ENCODE measurements at regions not wholly inside any gene's neighbourhood (a gene's known extent, or its start where the extent isn't known, plus 50 kb on each side); places are given as distances from the start of the nearest gene placed in this dataset.
"Not testable (repeated sequence)": the region's sequence is repeated elsewhere in the genome, so short reads cannot be mapped to it uniquely, and the experiment has no call there.

DNA sequence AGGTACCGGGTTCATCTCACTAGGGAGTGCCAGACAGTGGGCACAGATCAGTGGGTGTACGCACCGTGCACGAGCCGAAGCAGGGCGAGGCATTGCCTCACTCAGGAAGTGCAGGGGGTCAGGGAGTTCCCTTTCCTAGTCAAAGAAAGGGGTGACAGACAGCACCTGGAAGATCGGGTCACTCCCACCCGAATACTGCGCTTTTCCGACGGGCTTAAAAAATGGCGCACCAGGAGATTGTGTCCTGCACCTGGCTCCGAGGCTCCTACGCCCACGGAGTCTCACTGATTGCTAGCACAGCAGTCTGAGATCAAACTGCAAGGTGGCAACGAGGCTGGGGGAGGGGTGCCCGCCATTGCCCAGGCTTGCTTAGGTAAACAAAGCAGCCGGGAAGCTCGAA lies 1188.5 kb downstream of the FAM133A start:
- not testable (repeated sequence) for DNase-seq

DNA sequence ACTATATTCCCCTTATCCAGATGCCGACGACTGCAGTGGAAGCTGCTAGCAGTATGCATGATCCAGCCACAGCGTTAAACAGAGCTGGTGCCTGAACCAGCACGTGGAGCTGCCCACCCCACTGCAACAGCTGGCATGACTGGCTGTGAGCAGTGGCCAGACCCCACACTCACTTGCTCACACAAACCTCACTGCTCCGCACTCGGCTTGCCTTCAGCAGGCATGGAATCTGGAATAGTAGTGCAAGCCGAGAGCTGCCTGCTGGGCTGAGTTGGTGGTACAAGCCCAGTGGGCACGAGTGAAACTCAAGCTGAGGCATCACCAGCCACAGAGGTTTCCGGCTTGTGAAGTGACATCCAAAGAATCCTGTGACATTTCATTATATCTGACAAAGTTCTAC lies 1197.6 kb downstream of the FAM133A start:
- DNase-seq, result no peak

DNA sequence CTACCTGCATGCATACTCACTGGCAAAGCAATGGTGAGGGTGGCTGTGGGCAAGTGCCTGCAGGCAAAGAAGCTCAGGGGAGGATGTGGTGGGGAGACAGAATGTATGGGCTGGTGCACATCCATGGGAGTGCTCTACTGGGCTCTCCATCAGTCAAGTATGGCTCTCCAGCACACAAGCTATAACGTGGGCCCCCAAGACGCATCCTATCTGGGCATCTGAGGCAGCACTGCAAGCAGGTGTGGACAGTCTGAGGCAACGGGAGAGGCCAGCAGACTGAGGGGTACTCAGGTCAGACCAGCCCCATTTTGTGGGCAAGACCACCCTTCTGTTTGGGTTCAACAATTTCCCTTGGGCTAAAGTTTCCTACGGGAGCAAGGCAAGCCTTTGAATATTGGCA lies 1227.8 kb downstream of the FAM133A start:
- DNase-seq, result no peak

DNA sequence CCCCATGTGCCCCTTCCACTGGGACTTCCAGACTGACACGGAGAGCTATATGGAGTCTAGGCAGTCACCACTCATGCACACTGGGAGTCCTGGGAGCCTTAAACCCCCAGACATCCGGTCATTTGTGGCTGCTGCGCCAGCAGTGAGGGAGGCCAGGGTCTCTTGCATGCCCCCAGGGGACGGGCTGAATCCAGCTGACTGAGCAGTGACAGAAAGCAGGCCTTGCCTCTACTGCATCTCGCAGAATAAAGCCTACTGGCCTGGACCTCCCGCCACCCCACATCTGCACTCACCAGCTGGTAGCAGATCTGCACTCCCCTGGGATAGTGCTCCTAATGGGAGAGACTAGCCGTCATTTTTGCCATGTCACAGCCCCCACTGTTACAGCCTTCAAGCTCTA lies 1234.2 kb downstream of the FAM133A start:
- DNase-seq, result no peak

DNA sequence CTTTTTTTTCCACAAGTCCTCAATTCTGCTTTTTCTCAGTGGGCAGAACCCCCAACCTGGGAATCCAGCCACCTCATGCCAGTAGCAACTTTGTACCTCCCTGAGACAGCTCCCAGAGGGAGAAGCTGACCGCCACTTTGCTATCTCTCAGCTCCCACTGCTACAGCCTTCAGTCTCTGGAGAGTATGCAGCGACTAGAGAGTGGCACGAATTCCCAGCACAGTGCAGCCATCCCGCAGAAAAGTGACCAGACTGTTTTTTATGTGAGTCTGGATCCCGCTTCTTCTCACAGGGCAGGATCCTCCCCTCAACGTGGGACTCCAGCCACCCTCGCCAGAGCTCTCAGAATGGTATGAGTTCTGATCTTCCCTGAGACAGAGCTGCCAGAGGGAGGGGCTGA lies 1234.6 kb downstream of the FAM133A start:
- no peak for DNase-seq

DNA sequence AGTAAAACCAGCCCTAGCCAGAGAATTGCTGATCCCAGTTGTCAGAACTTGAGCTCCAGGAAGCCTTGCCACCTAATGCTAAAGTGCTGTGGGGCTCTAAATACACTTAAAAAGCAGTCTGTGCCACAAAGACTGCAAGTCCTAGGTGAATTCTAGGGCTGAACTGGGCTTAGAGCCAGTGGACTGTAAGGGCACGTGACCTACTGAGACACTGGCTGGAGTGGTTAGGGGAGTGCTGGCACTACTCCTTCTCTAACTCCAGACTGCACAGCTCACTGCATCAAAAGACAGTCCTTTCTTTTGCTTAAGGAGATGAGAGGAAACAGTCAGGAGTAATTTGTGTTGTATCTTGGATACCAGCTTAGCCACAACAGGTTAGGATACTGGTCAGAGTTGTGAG lies 1240.2 kb downstream of the FAM133A start:
- DNase-seq, result no peak

DNA sequence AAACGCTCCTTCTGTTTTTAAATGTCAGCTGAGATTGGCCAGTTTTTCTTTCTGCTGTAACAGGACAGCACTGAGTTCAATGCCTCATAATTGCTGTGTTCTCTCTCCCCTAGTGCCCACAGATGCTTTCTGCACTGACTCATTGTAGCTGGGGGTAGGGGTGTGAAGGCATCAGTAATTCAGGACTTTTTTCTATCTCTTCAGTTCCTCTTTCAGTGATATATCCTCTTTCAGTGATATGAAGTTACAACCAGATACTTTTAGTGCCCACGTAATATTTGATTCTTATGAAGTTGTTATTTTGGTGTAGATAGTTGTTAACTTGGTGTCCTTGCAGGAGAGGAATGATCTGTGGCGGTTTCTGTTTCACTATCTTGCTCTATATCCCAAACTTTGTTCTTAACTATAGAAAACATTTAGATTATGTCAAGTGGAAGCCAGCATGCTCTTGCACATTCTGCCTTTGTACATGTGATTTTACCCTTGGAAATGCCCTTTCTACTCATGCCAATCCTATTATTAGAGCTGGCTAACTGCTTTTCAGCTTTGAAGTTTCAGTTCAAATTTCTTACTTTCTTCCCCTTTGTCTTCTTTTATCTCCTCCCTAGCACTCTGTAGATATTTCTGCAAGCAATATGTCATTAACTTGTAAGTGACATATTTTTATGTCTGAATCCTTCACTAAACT lies 1258.4 kb downstream of the FAM133A start:
- DNase-seq, result no peak

DNA sequence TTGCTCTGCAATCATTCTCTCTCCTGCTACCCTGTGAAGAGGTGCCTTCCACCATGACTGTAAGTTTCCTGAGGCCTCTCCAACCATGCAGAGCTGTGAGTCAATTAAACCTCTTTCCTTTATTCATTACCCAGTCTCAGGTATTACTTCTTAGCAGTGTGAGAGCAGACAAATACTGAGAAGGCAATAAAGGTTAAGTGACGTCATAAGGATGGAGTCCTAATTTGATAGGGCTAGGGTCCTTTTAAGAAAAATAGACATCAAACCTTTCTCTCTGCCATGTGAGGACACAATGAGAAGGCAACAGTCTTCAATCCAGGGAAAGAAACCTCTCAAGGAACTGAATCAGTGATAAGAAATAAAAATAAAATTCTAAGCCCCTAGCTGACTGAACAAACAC lies 1262.7 kb downstream of the FAM133A start:
- DNase-seq, result no peak

DNA sequence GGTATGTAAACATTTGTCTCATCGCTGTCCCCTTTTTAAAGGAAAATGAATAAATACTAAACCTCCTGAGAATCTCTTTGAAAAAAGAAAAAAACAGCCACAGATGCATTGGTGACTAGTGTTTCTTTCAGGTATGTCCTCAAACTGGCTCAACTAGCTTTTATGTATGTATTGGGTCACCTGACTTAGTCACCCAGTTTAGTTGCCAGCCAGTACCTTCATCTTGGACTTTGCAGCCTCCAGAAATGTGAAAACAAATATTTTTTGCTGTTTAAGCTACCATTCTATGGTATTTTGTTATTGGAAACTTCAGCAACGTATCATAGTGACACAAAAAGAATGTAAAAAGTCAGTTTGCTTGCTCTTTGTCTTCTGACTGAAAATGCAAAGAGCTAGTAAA lies 1263.5 kb downstream of the FAM133A start:
- DNase-seq, result no peak

DNA sequence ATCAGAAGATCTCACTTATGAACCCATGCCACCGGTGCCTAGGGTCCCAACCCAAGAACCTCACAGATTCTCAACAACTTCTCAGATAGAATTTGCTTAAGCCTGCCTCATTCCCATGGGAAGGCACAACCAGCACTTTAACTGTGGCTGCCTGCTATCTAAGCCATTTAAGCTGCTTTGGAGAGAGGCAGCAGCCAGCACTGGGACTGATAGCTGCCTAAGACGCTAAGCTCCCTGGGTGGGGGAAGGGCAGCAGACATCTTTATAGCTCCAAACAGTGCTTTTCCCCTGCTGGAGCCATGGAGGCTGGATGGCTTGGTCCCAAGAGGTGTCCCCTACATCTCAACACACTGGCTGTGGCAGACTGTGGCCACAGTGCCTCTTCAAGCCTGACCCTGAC lies 1268.6 kb downstream of the FAM133A start:
- no peak for DNase-seq

DNA sequence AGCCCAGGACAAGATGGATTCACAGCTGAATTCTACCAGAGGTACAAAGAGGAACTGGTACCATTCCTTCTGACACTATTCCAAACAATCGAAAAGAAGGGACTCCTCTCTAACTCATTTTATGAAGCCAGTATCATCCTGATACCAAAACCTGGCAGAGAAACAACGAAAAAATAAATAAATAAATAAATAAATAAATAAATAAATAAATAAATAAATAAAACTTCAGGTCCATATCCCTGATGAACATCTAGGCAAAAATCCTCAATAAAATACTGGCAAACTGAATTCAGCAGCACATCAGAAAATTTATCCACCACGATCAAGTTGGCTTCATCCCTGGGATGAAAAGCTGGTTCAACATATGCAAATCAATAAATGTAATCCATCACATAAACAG lies 1272.1 kb downstream of the FAM133A start:
- not testable (repeated sequence) for DNase-seq

DNA sequence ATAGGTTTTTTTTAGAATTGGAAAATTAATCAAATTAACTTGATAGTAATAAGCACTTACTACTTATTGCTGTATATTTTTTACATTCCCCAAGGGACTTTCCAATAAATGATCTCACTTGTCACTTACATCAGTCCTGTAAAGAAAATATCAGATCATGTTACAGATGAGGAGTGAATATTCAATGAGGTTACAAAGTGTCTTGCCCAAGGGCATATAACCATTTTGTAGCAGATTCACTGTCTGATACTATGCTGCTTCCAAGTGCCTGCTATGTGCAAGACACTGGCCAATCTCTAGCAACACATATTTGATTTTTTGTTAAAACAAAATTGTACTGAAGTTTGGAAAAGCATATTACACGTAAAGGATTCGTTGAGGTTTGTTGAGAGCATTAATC lies 1287.7 kb downstream of the FAM133A start:
- DNase-seq, result no peak

DNA sequence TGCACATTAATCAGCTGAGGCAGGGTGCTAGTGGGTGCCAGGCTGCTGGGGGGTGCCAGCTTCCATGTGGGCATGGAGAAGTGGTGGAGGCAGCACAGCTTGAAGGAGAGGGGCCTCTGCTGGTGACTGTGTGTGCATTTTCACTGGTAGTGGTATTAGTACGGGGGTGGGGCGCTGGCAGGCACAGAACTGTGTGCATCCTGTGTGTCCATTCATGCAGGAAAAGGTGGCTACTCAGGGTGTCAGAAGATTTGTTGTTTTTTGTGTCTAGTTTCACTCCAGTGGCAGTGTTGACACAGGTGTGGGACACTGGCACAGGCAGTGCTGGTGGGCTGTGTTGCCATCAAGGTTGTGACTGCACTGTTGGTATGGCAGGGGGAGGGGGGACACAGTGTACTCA lies 1303.6 kb downstream of the FAM133A start:
- DNase-seq, result no peak

DNA sequence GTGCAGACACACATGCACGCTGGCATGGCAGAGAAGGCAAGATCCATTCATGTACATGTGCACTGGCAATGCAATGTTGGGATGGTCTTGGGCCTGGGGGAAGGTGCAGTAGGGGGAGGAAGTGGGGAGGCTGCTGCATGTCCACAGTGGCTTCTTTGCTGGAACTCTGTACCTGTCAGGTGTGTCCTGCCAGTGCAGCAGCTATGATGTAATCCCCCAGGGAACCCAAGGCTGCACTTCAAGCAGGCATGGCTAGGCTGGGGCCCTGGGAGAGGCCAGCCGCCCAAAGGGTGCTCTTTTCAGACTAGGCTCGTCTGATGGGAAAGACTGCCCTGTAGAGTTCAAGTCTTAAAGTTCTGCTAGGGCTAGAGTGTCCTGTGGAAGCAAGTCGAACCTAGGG lies 1304.0 kb downstream of the FAM133A start:
- no peak for DNase-seq

Data from NCI-H1417 treated with DMSO at 0.1 percent for 48 hours (cell line).